ENCODE measurements at regions not wholly inside any gene's neighbourhood (a gene's known extent, or its start where the extent isn't known, plus 50 kb on each side); places are given as distances from the start of the nearest gene placed in this dataset.

GRCh38 chr6:4188801-4189200 is 53.4 kb upstream of the ECI2 start:
- dilution Hi-C loops (cut with MboI; ENCODE audit: extremely low pct_ligation_motif_present, low sequenced_read_pairs) (no loop called here), intact Hi-C loops (cut with micrococcal nuclease) (no loop called here)
- no peak overlapping the region for H3K9ac ChIP-seq (replicated peaks; ENCODE audit: extremely low read depth, insufficient read depth, low read length)
- no peak overlapping the region for H3K27ac ChIP-seq (ENCODE audit: insufficient read depth, low read depth, low read length)
- H4K20me1 ChIP-seq (replicated peaks; ENCODE audit: control insufficient read depth, extremely low read depth, insufficient read depth, low read length), result no peaks in the 10 kb centered on the region
- no TSS peak for BruUV-seq (replicated peaks)
- H3K4me3 ChIP-seq (replicated peaks in 1 of 3; ENCODE audit: insufficient read depth in 1 of 3, low read depth in 1 of 3, low read length in 3 of 3), result no peak overlapping the region
- H3K4me1 ChIP-seq (ENCODE audit: control insufficient read depth, extremely low read depth, insufficient read depth, low read length), result no peaks in the 10 kb centered on the region
- ChIA-PET POLR2A (no interaction called here), CTCF (interaction anchor here (1.2 to 2.1 kb wide), 3 partner anchors 13 to 135 kb away, joined by 3 to 10 read pairs (median 5); no protein-coding TSS in a partner anchor)
- FAIRE-seq, result no peak
- H3K9me1 ChIP-seq (replicated peaks; ENCODE audit: control insufficient read depth, extremely low read depth, insufficient read depth, low read length), result no peaks in the 10 kb centered on the region
- no peaks in the 10 kb centered on the region for H3K79me2 ChIP-seq (ENCODE audit: control insufficient read depth, insufficient read depth, low read length)
- H3K27me3 ChIP-seq (ENCODE audit: control insufficient read depth in 2 of 2, insufficient read depth in 2 of 2, low read length in 2 of 2), result peaks cover 4% of the 10 kb centered on the region in 2 experiments
- H2AFZ ChIP-seq (ENCODE audit: low read depth, low read length), result no peak overlapping the region
- H3K4me2 ChIP-seq (ENCODE audit: insufficient read depth, low read length), result no peak overlapping the region
- H3K36me3 ChIP-seq (ENCODE audit: control insufficient read depth in 2 of 2, extremely low read depth in 1 of 2, insufficient read depth in 2 of 2, low read length in 2 of 2), result no peaks in the 10 kb centered on the region
- no peaks in the 10 kb centered on the region for H3K9me3 ChIP-seq (replicated peaks; ENCODE audit: control insufficient read depth, insufficient read depth, low read length)
- TF ChIP-seq MYC (IDR thresholded peaks at IDR 0.05; ENCODE audit: low read depth, low read length) (no peak), JUN (IDR thresholded peaks at IDR 0.05; ENCODE audit: borderline replicate concordance, insufficient read depth, insufficient read length, low read depth) (no peak), MAX (IDR thresholded peaks at IDR 0.05; ENCODE audit: insufficient read depth, insufficient read length) (no peak), CTCF (IDR thresholded peaks at IDR 0.05; ENCODE audit: extremely low read depth in 1 of 2, insufficient read depth in 1 of 2, low read depth in 1 of 2, low read length in 2 of 2) (no peak), POLR2AphosphoS5 (IDR thresholded peaks at IDR 0.05; ENCODE audit: insufficient read depth, low read depth, low read length) (no peak), GATA2 (IDR thresholded peaks at IDR 0.05; ENCODE audit: insufficient read depth, insufficient read length, low read depth, low read length) (no peak), FOS (IDR thresholded peaks at IDR 0.05; ENCODE audit: borderline replicate concordance, insufficient read depth, low read length) (no peak), POLR2A (IDR thresholded peaks at IDR 0.05; ENCODE audit: low read depth, low read length) (no peak), EZH2 (IDR thresholded peaks at IDR 0.05; ENCODE audit: borderline replicate concordance, low read depth, low read length, severe bottlenecking) (no peak)
- no peak for DNase-seq (ENCODE audit: low read depth, low spot score)
